Loucy (cell line): ENCODE measurements at regions not wholly inside any gene's neighbourhood (a gene's known extent, or its start where the extent isn't known, plus 50 kb on each side); places are given as distances from the start of the nearest gene placed in this dataset.

ENCODE experiments used
- H2AFZ ChIP-seq: fragments of 200-600 bp; sonication (generic); 2 replicates; pipeline ENCODE4 v1.6.0; 2016; ENCODE audit warnings: antibody characterized with exemption, mild to moderate bottlenecking, low read length, moderate library complexity
- H3F3A ChIP-seq: fragments of 200-600 bp; 2 replicates; pipeline ENCODE4 v1.6.0; 2016; ENCODE audit warnings: antibody characterized with exemption, low read depth, mild to moderate bottlenecking
- H3K27me3 ChIP-seq: fragments of 200-600 bp; sonication (generic); 2 replicates; pipeline ENCODE4 v1.6.1; 2014; ENCODE audit warnings: low read length, mild to moderate bottlenecking; ENCODE audit not compliant: insufficient read depth, poor library complexity, severe bottlenecking
- H3K36me3 ChIP-seq: fragments of 200-600 bp; sonication (generic); 2 replicates; pipeline ENCODE4 v1.6.1; 2016; ENCODE audit warnings: low read length; ENCODE audit not compliant: insufficient read depth
- H3K4me1 ChIP-seq: fragments of 200-600 bp; sonication (generic); 2 replicates; pipeline ENCODE4 v1.5.1; 2014; ENCODE audit warnings: low read length, mild to moderate bottlenecking; ENCODE audit not compliant: insufficient read depth, poor library complexity, severe bottlenecking
- H3K4me2 ChIP-seq: fragments of 200-600 bp; sonication (generic); 2 replicates; pipeline ENCODE4 v1.6.0; 2014; ENCODE audit warnings: antibody characterized with exemption, low read length, low read depth, mild to moderate bottlenecking; ENCODE audit not compliant: poor library complexity, severe bottlenecking
- H3K4me3 ChIP-seq: fragments of 200-600 bp; sonication (generic); 2 replicates; pipeline ENCODE4 v1.5.1; 2014; ENCODE audit warnings: low read length, mild to moderate bottlenecking, mixed read lengths; ENCODE audit not compliant: poor library complexity, severe bottlenecking
- H3K79me2 ChIP-seq: fragments of 200-600 bp; sonication (generic); 2 replicates; pipeline ENCODE4 v1.6.1; 2014; ENCODE audit warnings: low read length; ENCODE audit not compliant: insufficient read depth
- H3K9ac ChIP-seq: fragments of 200-600 bp; sonication (generic); 2 replicates; pipeline ENCODE4 v1.6.0; 2014; ENCODE audit warnings: mild to moderate bottlenecking, low read depth, low read length, moderate library complexity; ENCODE audit not compliant: poor library complexity, severe bottlenecking
- H3K9me2 ChIP-seq: fragments of 200-600 bp; sonication (generic); replicated peaks from 2 replicates; pipeline ENCODE4 v1.6.1; 2016; ENCODE audit warnings: low read depth, low read length, mixed read lengths
- H3K9me3 ChIP-seq: fragments of 200-600 bp; sonication (generic); 2 replicates; pipeline ENCODE4 v1.6.1; 2014; ENCODE audit warnings: mild to moderate bottlenecking, antibody characterized with exemption, low read length, low read depth; ENCODE audit not compliant: insufficient read depth
- H4K20me1 ChIP-seq: fragments of 200-600 bp; sonication (generic); 2 replicates; pipeline ENCODE4 v1.6.0; 2014; ENCODE audit warnings: antibody characterized with exemption, low read length, mild to moderate bottlenecking; ENCODE audit not compliant: insufficient read depth, poor library complexity, severe bottlenecking
- EZH2phosphoT487 ChIP-seq: fragments of 200-600 bp; IDR thresholded peaks from 2 replicates; pipeline ENCODE4 v1.6.1; 2018; ENCODE audit warnings: antibody characterized with exemption, mild to moderate bottlenecking, moderate library complexity, borderline replicate concordance
- TF ChIP-seq, protein P1 (sequence below): fragments of 200-600 bp; sonication (generic); conservative IDR thresholded peaks from 2 replicates; pipeline ENCODE4 v1.5.1; 2014; ENCODE audit warnings: mild to moderate bottlenecking, antibody characterized with exemption, low read length

DNA sequence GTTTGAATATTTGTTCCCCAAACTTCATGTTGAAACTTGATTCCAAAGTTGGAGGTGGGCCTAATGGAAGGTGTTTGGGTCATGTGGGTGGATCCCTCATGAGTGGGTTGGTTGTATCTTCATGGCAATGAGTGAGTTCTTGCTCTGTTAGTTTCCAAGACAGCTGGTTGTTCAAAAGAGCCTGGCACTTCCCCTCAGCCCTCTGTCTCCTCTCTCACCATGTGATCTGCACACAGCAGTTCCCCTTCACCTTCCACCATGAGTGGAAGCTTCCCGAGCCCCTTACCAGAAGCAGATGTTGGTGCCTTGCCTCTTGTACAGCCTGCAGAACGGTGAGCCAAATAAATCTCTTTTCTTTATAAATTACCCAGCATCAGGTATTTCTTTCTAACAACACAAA lies 327.1 kb upstream of the SLCO3A1 start:
- no peak for TF ChIP-seq EZH2phosphoT487
- TF ChIP-seq, protein P1, sequence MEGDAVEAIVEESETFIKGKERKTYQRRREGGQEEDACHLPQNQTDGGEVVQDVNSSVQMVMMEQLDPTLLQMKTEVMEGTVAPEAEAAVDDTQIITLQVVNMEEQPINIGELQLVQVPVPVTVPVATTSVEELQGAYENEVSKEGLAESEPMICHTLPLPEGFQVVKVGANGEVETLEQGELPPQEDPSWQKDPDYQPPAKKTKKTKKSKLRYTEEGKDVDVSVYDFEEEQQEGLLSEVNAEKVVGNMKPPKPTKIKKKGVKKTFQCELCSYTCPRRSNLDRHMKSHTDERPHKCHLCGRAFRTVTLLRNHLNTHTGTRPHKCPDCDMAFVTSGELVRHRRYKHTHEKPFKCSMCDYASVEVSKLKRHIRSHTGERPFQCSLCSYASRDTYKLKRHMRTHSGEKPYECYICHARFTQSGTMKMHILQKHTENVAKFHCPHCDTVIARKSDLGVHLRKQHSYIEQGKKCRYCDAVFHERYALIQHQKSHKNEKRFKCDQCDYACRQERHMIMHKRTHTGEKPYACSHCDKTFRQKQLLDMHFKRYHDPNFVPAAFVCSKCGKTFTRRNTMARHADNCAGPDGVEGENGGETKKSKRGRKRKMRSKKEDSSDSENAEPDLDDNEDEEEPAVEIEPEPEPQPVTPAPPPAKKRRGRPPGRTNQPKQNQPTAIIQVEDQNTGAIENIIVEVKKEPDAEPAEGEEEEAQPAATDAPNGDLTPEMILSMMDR, result no peak

DNA sequence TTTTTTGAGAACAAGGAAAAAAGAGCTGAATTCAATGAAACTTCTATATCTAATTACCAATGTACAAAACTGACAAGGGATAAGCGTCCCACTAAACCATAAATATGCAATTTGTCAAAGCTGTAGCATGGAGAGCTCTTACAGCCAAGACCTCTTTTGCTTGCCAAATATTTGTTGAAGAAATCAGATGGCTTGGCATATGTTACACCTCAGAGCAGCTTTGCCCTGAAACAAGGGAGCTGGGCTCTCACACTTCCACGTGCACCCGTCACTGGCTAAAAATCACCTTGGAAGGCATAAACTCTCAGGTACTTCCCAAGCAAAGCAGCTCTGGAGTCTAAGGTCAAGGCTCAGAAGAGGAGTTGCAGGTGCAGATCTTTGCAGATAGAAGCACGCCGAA lies 324.7 kb upstream of the SLCO3A1 start:
- Histone ChIP-seq H3K9me2 (no peaks in the 10 kb centered on the region), H3K4me3 (no peak overlapping the region), H4K20me1 (no peaks in the 10 kb centered on the region), H3K9ac (no peak overlapping the region), H3K79me2 (no peaks in the 10 kb centered on the region), H3K9me3 (no peaks in the 10 kb centered on the region), H3K4me2 (no peak overlapping the region), H3K36me3 (no peaks in the 10 kb centered on the region), H3K4me1 (no peaks in the 10 kb centered on the region), H3K27me3 (no peaks in the 10 kb centered on the region), H3F3A (no peaks in the 10 kb centered on the region), H2AFZ (no peak overlapping the region)
- TF ChIP-seq, protein P1, result no peak
- TF ChIP-seq EZH2phosphoT487, result no peak

More for the DNA sequence above, 327.1 kb upstream of the SLCO3A1 start:
- no peaks in the 10 kb centered on the region for H3K27me3 ChIP-seq
- H3K36me3 ChIP-seq, result no peaks in the 10 kb centered on the region
- H3F3A ChIP-seq, result no peaks in the 10 kb centered on the region
- H2AFZ ChIP-seq, result peak overlapping the region; percentile 20; the same call in 1 of the 2 replicates
- H3K4me3 ChIP-seq, result no peak overlapping the region
- no peaks in the 10 kb centered on the region for H3K4me1 ChIP-seq
- no peak overlapping the region for H3K9ac ChIP-seq
- H4K20me1 ChIP-seq, result no peaks in the 10 kb centered on the region
- no peaks in the 10 kb centered on the region for H3K9me2 ChIP-seq
- H3K9me3 ChIP-seq, result no peaks in the 10 kb centered on the region
- H3K79me2 ChIP-seq, result no peaks in the 10 kb centered on the region
- no peak overlapping the region for H3K4me2 ChIP-seq

DNA sequence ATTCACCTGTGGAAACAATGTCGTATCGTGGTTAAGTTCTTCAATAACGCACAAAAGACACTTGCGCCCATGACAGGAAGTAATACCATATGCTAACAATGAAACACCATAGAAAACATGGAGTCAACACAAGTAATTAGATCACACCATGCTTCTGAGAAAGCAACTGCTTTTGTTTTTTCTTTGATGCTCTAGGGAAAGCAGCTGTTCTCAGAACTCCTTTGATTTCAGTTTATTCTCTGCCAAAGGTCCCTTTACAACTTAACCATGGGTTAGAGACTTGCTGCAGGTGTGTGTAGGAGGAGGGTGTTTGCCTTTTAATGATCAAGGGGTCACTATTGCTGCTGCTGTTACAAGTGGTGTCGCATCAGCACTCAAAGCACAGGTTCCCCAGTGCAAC lies 324.0 kb upstream of the SLCO3A1 start:
- H3K27me3 ChIP-seq, result no peaks in the 10 kb centered on the region
- no peak for TF ChIP-seq EZH2phosphoT487
- TF ChIP-seq, protein P1, result no peak

More for the DNA sequence above, 324.0 kb upstream of the SLCO3A1 start:
- Histone ChIP-seq H3K4me1 (no peaks in the 10 kb centered on the region), H3K9me2 (no peaks in the 10 kb centered on the region), H3K79me2 (no peaks in the 10 kb centered on the region), H3K4me2 (no peak overlapping the region), H3F3A (no peaks in the 10 kb centered on the region), H2AFZ (no peak overlapping the region), H3K9ac (no peak overlapping the region), H4K20me1 (no peaks in the 10 kb centered on the region), H3K9me3 (no peaks in the 10 kb centered on the region), H3K4me3 (no peak overlapping the region), H3K36me3 (no peaks in the 10 kb centered on the region)
